ENCODE measurements at regions not wholly inside any gene's neighbourhood (a gene's known extent, or its start where the extent isn't known, plus 50 kb on each side); places are given as distances from the start of the nearest gene placed in this dataset.

DNA sequence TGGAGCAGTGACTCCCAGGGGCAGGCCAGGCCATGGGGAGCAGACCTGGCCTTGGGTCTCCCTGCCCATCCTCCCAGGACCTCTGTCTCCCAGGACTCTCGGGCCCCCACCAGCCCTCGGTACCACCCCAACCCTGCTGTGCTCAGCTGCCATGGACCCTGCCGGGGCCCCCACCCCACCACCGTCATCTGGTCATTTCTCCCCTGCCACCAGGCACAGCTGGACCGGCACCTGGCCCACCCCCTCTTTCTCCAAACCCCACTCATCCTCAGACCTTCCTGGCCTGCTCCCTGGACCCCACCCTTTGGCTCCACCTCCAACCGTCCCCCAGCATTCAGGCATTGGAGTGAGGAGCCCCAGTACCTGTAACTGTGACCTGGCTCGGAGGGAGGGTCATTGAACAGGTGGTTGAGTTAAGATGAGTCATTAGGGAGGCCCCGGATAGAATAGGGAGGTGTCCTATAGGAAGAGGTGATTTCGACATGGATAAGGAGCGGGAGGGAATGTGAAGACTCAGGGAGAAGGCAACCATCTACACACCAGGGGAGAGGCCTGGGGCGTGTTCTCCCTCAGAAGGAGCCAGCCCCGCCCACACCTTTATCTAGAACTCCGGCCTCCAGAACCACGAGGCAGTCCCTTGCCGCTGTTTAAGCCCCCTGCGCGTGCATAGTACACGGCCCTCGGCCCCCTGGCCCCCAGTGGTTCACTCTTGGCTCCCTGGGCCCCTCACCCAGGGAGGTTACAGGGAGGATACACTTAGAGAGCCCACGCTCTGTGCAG is 1395.9 kb downstream of the BRD1 start:
- TF ChIP-seq POLR2A (IDR thresholded peaks at IDR 0.05; ENCODE audit: low read depth, low read length) (no peak), TAF1 (IDR thresholded peaks at IDR 0.05; ENCODE audit: low read depth, low read length) (no peak), POLR2AphosphoS5 (IDR thresholded peaks at IDR 0.05; ENCODE audit: low read depth, low read length) (no peak)

Data from GM12891 (cell line).